Hematopoietic multipotent progenitor cell treated with erythropoietin and hydrocortisone succinate and interleukin-3 and kit ligand, for 4 days (in vitro differentiated cells): ENCODE measurements at regions not wholly inside any gene's neighbourhood (a gene's known extent, or its start where the extent isn't known, plus 50 kb on each side); places are given as distances from the start of the nearest gene placed in this dataset.
"Not testable (repeated sequence)": the region's sequence is repeated elsewhere in the genome, so short reads cannot be mapped to it uniquely, and the experiment has no call there.

Experiments
- DNase-seq: peaks from one replicate; pipeline ENCODE4 v3.0.0-alpha.2; 2015

DNA sequence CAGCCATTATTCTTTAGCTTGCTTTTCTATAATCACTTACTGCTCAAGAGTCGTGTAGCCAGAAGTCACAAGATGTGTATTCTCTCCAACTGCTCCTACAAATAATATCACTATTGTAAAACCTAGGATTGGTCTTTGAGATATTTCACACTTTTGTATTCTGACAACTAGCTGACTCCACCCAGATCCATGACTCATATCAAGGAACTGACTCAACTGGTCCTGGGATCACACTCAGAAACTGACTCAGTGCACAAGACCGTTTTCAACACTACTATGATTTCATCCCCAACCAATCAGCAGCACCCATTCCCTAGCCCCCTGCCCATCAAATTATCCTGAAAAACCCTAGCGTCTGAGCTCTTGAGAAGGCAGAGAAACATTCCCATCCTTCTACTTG is 56.5 kb upstream of the ORC5 start:
- no peak for DNase-seq

DNA sequence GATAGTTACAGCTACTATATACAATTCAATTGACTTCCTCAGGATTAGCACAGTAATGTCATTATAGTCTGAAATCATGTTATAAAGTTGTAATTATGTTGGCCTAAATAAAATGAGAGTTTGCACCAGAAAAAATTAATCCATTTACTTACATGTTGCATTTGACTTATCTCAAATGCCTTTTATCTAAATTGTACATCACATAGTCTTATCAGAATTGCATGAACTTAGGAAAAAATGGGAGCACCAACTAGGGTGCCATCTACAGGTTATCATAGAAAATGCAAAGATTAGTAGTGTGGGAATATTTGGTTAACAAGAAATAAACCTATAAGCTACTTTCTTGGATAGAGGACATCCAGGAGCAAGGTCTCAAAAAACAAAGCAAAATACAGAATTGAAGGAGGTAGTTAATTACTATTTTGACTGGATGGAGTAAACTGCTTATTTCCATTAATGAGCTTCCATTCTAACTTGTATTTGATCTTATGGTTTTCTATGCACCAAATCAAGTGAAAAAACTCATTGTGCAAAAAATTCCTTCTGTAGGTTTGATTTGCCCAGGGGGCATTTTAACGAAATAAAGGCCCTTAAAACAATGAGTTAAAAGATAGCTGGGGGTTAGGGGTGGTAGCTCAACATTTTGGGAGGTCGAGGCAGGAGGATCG is 60.0 kb upstream of the ORC5 start:
- peak; percentile 20 for DNase-seq

DNA sequence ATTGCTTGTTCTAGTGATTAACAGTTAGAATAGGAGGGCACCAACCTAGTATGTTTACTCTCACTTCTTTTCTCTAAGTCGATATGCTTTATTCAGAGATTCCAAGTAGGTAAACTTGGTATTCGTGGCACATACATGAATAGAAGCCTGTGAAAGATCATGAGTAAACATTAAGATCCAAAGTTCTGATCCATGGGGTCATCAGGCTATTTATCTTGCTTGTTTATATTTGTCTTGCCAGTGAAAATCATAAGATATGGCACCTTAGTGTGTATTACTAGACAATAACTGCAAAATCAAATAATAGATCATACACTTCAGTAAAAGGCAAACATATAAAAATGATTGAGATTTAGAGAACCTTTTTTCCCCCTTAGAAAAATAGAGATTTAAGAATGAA is 56.5 kb upstream of the LHFPL3 start:
- DNase-seq = no peak

DNA sequence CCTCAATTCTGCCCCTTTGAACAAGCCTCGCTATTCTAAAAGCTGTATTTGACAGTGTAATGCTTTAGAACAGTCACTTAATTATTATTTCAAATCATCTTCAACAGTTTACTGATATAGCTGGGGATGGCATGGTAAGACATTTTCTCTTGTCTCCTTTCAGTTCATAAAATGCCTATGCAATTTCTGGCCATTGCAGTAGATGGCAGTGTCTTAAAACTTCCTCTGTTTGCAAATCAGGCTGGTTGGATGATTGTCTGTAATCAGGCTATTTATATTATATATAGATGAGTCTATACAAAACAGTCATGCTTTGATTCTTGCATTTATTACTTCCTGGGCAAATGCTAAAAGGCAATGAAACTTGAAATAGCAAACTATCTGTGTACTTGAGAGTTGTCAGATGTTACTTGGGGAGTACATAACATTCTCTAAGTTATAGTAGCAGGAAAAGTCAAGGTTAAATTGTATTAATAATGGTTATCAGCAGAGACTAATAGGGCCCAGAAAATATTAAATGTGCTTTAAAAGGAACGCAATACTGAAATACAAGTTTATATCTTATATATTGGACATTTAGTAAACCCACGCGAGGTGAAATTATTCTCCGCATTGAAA is 55.5 kb upstream of the LHFPL3 start:
- DNase-seq = peak; percentile 60

DNA sequence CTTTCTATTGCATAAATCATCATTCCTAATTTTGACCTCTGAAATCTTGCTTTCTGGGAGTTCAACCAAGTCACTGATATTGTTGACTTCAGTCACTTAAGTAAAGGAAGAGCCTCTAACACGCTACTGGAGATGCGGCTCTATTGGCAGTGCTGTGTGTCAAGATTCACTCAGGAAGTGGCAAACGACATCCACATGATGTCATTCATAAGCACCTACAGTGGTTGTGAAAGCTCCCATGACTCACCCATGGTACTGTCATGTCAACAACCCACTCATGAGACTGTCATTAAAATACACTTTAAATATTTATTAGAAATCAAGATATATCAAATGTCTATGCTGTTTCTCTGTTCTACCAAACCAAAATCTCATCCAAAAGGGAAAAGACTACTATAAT is 52.5 kb upstream of the LHFPL3 start:
- DNase-seq = no peak

DNA sequence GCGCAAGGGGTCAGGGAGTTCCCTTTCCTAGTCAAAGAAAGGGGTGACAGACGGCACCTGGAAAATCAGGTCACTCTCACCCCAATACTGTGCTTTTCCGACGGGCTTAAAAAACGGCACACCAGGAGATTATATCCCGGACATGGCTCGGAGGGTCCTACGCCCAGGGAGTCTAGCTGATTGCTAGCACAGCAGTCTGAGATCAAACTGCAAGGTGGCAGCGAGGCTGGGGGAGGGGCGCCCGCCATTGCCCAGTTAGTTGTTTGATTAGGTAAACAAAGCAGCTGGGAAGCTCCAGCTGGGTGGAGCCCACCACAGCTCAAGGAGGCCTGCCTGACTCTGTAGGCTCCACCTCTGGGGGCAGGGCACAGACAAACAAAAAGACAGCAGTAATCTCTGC is 51.7 kb upstream of the LHFPL3 start:
- DNase-seq = not testable (repeated sequence)
